Inflammatory macrophage treated with lipopolysaccharide for 1 hour (primary cell): ENCODE measurements at regions not wholly inside any gene's neighbourhood (a gene's known extent, or its start where the extent isn't known, plus 50 kb on each side); places are given as distances from the start of the nearest gene placed in this dataset.
"Not testable (repeated sequence)": the region's sequence is repeated elsewhere in the genome, so short reads cannot be mapped to it uniquely, and the experiment has no call there.

Experiments
- DNase-seq, 2 donors: peaks; one replicate each; pipeline ENCODE4 v3.0.0-alpha.2; 2020 to 2022

- DNase-seq: no peak
Observed at GRCh38 chr7:46932306-46932675, 649.6 kb downstream of the TNS3 start.

GRCh38 chr7:46930366-46930765 is 651.5 kb downstream of the TNS3 start:
- no peak for DNase-seq

- no peak for DNase-seq
Observed at GRCh38 chr7:46929359-46929758, 652.6 kb downstream of the TNS3 start.

- no peak for DNase-seq
Observed at GRCh38 chr7:46928719-46929118, 653.2 kb downstream of the TNS3 start.

DNA sequence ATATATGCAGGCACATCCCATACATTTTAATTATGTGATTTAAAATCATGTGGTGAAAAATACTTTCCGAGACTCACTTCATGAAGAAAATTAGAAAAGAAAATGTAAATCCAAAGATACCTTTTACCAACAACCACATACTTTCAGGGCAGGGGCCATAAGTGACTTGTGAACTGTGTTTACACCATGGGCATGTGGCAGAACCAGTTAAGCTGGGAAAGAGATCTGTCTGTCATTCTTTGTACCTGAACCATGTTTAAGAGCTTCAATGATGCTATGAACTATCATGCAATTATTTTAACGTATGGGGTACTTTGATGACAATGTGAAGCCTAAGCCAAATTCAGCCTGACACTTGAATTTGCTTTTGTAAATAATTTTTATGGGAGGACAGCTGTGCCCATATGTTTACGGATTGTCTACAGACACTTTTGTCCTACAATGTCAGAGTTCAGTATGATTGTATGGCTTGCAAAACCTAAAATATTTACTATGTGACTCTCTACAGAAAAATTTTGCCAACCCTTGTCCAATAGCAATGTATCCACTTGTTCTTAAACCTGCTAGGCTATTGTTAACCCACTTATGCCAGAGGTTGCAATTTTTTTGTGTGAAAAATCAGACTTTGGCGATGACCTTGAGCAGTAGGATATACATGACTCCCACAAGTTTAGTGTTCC is 654.6 kb downstream of the TNS3 start:
- DNase-seq: no peak

- DNase-seq: no peak
Observed at GRCh38 chr7:46916581-46916980, 665.3 kb downstream of the TNS3 start.

DNA sequence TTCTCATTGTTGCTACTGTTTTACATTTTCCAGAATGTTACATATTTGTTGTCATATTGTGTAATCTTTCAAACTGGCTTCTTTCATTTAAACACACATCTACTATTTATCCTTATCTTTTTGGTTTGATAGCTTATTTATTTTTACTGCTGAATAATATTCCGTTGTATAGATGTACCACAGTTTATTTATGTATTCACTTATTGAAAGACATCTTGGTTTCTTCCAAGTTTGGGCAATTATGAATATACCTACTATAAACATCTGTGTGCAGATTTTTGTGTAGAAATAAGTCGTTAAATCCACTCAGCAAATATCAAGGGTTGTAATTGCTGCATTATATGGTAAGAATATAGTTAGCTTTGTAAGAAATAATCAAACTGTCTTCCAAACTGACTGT is 669.2 kb downstream of the TNS3 start:
- DNase-seq: no peak

DNA sequence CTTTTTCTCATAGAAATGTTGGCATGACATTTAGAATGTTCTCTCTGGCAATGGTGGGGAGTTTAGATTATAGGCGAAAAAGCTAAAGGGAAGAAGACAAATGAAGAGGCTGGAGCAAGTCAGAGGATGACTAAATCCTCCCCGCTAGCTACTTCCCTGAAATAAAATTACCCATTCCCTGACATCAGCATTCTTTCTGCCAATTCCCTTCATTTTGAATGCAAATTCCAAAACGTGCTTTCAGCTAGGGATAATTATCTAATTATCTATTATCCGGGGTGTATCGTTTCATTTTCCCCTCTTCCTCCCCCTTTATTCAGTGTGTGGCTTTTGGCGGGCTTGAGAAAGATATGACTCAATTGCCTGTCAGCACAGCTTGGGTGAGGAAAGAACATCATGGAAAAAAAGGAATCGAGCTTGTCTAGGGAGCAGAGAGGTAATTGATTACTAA is 672.3 kb downstream of the TNS3 start:
- no peak for DNase-seq

DNA sequence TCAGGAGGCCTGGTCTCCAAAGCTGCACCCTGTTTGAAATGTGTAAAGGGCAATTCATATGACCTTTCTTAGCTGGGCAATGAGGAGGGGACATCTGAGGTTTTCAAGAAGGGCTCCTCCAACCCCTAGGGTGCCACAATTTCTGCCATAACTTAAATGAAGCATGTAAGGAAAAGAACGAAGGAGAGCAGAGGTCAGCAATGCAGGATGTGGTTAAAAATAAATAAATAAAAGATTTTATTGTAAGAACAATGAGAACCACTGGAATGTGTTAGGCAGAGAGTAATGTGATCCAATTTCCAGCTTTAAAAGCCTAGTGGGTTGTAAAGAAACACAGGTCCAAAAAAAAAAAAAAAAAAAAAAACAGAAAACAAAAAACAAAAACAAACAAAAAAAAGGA is 673.1 kb downstream of the TNS3 start:
- DNase-seq: no peak

DNA sequence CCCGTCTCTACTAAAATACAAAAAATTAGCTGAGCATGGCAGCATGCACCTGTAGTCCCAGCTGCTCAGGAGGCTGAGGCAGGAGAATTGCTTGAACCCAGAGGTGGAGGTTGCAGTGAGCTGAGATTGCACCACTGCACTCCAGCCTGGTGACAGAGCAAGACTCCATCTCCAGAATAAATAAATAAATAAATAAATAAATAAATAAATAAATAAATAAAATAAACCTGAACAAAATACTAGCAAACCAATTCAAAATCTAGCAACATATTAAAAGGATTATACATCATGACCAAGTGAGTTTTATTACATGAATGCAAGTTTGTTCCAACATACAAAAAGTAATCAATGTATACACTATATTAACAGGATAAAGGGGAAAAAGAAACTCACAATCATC is 677.4 kb downstream of the TNS3 start:
- not testable (repeated sequence) for DNase-seq

GRCh38 chr7:46902463-46902862 is 679.4 kb downstream of the TNS3 start:
- no peak for DNase-seq

DNA sequence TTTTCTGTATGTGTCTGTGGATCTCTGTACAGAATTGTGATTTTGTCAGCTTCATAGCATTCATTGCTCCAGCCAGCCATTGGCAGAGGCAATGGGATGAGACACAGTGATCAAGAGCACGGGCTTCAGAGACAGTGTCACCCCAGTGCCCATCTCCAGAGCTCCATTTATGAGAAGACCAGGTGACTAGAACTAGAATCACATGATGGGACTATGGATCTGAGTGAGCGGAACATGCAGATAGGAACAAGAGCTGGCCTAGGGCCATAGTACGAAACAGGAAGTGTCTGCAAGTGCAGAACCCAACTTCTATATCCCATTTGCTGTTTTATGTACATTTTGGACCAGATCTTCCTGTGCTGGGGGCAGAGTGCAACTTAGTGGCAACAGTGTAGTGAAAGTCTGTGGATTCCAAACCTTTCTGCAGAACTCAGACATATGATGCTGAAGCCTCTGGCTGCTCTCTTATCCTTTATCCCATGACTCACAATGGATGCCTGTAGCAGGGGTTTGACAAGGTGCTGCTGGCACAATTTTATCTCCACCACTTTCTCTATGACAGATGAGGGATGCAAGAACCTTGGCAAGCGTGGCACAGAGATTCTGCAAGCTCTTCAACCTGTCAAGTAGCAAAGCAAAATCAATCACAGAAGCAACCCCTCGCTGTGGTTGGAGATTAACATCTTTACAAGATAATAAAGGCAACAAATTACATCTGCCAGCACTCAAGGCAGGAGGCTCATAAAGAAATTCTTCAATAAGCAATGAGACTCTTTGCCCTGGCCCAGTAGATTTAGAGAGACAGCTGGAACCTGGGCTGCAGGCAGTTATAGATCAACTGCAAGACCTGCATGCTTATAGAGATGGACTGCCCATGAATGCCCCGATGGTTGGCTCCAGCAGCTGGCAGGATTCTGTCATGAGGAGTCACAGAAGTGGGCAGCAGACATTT is 681.3 kb downstream of the TNS3 start:
- DNase-seq: no peak

DNA sequence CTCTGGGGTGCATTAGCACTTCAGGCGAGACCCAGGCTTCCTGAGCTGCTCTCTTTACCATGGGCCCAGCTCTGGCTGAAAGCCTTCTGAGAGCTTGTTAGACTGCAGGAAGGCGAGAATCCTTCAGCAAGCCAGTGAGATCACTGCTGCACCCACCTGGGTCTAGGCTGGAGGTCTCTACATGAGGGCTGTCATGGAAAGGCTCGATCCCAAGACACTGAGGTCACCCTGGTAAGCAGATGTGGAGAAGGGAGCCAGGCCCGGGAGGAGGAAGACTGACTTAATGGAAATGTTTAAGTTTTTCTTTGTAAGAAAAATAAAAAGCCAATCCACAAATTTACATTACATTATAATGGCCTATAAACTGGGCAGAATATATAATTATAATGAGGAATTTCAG is 684.5 kb downstream of the TNS3 start:
- no peak for DNase-seq

GRCh38 chr7:46886669-46887374 is 695.1 kb downstream of the TNS3 start:
- no peak for DNase-seq

- no peak for DNase-seq
Observed at GRCh38 chr7:46885167-46885566, 696.7 kb downstream of the TNS3 start.

- DNase-seq: no peak
Observed at GRCh38 chr7:46881507-46882127, 700.3 kb downstream of the TNS3 start.

GRCh38 chr7:46880508-46881196 is 701.3 kb downstream of the TNS3 start:
- no peak for DNase-seq

DNA sequence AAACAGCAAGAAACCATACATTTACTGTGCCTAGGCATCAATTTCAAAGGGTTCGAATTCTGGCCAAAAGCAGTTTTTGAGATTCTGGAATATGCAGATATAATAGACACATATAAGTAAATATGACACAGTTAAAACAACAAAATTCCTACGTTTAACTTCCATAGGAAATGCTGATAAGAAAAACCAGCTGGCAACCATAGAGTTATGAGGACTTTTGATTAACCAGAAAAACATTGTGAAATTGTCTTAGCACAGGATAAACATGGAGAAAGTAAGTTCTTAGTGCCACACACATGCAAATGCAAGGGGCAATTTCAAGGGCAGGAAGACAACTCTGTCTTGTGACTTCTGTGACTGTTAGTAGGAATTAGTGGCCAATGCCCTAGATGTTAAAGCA is 702.1 kb downstream of the TNS3 start:
- DNase-seq: no peak

GRCh38 chr7:46871516-46871915 is 710.4 kb downstream of the TNS3 start:
- no peak for DNase-seq

- no peak for DNase-seq
Observed at GRCh38 chr7:46864716-46865115, 717.2 kb downstream of the TNS3 start.

- DNase-seq: no peak
Observed at GRCh38 chr7:46859963-46860475, 721.9 kb downstream of the TNS3 start.

GRCh38 chr7:46855851-46856250 is 726.1 kb downstream of the TNS3 start:
- no peak for DNase-seq
